GM12878 (cell line): ENCODE measurements at regions not wholly inside any gene's neighbourhood (a gene's known extent, or its start where the extent isn't known, plus 50 kb on each side); places are given as distances from the start of the nearest gene placed in this dataset.

ENCODE experiments used
- ATAC-seq: fragments of 200-7000 bp; cut with Tn5 transposase; 3 replicates; pipeline ENCODE4 v1.9.1; 2020; ENCODE audit warnings: mild to moderate bottlenecking, moderate library complexity
- BruUV-seq: library from RNA; stranded (reverse); fragments of 400-500 nt; replicated peaks from 2 replicates; lab custom pipeline; 2021; lab: Mats Ljungman, UMichigan
- CTCF ChIA-PET: fragments of 300-600 bp; sonication (Branson Sonifier 250); formaldehyde crosslinking; extraction: SDS; loops from one replicate; lab custom pipeline; 2021; ENCODE audit warnings: inconsistent platforms; lab: Yijun Ruan, JAX
- POLR2A ChIA-PET: fragments of 350-600 bp; formaldehyde crosslinking; extraction: SDS; loops from one replicate; lab custom pipeline; 2021; ENCODE audit warnings: inconsistent platforms; lab: Charles Lee
- RAD21 ChIA-PET: fragments of 300-600 bp; sonication (Branson Sonifier 250); formaldehyde crosslinking; loops from one replicate; lab custom pipeline; 2023; ENCODE audit warnings: antibody characterized with exemption; ENCODE audit not compliant: unreplicated experiment; lab: Charles Lee
- SMC1A ChIA-PET: fragments of 300-600 bp; sonication (Branson Sonifier 250); formaldehyde crosslinking; loops from one replicate; lab custom pipeline; 2023; ENCODE audit not compliant: unreplicated experiment, uncharacterized antibody; lab: Charles Lee
- DNase-seq: peaks from one replicate; pipeline ENCODE4 v3.0.0-alpha.2; 2011; ENCODE audit warnings: low read depth, low spot score
- FAIRE-seq: peaks from 3 replicates; lab custom pipeline; 2011; peaks lifted over from hg19 to GRCh38; lab: Jason Lieb, UNC
- H2AFZ ChIP-seq: 2 replicates; pipeline ENCODE4 v1.6.0; 2011; ENCODE audit warnings: low read depth, low read length, control low read depth; ENCODE audit not compliant: control insufficient read depth
- H3K27ac ChIP-seq: 2 replicates; pipeline ENCODE4 v1.5.1; 2011; ENCODE audit warnings: control low read depth; ENCODE audit not compliant: control insufficient read depth, insufficient read depth
- H3K27me3 ChIP-seq, 2 experiments: replicated peaks in 1 of 2; 2 replicates each; pipeline versions ENCODE4 v1.6.0 to v1.6.1; 2011; ENCODE audit warnings: low read length in 1 of 2; ENCODE audit not compliant: control insufficient read depth in 2 of 2, insufficient read depth in 2 of 2
- H3K36me3 ChIP-seq, 2 experiments: 2 replicates each; pipeline ENCODE4 v1.5.1; 2011; ENCODE audit warnings: low read length in 1 of 2; ENCODE audit not compliant: control insufficient read depth in 2 of 2, insufficient read depth in 2 of 2
- H3K4me1 ChIP-seq: 2 replicates; pipeline ENCODE4 v1.6.1; 2011; ENCODE audit warnings: mild to moderate bottlenecking, low read length, moderate library complexity, mixed read lengths; ENCODE audit not compliant: control insufficient read depth, insufficient read depth
- H3K4me2 ChIP-seq: 2 replicates; pipeline ENCODE4 v1.6.0; 2011; ENCODE audit warnings: control low read depth; ENCODE audit not compliant: control insufficient read depth, insufficient read depth
- H3K4me3 ChIP-seq: fragments of 200-600 bp; sonication (generic); 2 replicates; pipeline ENCODE4 v1.5.1; 2016
- H3K79me2 ChIP-seq: 2 replicates; pipeline ENCODE4 v1.6.0; 2011; ENCODE audit warnings: low read length; ENCODE audit not compliant: control insufficient read depth, insufficient read depth
- H3K9ac ChIP-seq: 2 replicates; pipeline ENCODE4 v1.8.0; 2011; ENCODE audit warnings: low read length, control low read depth, mixed read lengths; ENCODE audit not compliant: control insufficient read depth, insufficient read depth
- H3K9me3 ChIP-seq: replicated peaks from 3 replicates; pipeline ENCODE4 v1.5.1; 2011; ENCODE audit warnings: mild to moderate bottlenecking, low read length; ENCODE audit not compliant: control insufficient read depth, insufficient read depth
- H4K20me1 ChIP-seq: 2 replicates; pipeline ENCODE4 v1.6.0; 2011; ENCODE audit not compliant: control insufficient read depth, insufficient read depth
- BHLHE40 ChIP-seq, 2 experiments: fragments of 450-650 bp in 1 of 2; IDR thresholded peaks; 2 replicates each; pipeline ENCODE4 v1.6.1; 2011 to 2017; ENCODE audit warnings: low read depth in 2 of 2, borderline replicate concordance in 1 of 2, improper control_type of control experiment in 1 of 2, low read length in 1 of 2, mild to moderate bottlenecking in 1 of 2
- BRCA1 ChIP-seq: IDR thresholded peaks from 2 replicates; pipeline ENCODE4 v1.6.1; 2011; ENCODE audit warnings: low read depth, low read length, improper control_type of control experiment
- FOXM1 ChIP-seq: IDR thresholded peaks from 2 replicates; pipeline ENCODE4 v1.6.1; 2012; ENCODE audit warnings: low read depth, mild to moderate bottlenecking, inconsistent platforms, low read length, moderate library complexity
- GATAD2B ChIP-seq: fragments of 450-650 bp; conservative IDR thresholded peaks from 2 replicates; pipeline ENCODE4 v1.6.1; 2017; ENCODE audit warnings: low read depth, mild to moderate bottlenecking, moderate library complexity
- KLF5 ChIP-seq: fragments of 450-650 bp; IDR thresholded peaks from 2 replicates; pipeline ENCODE4 v1.6.1; 2014; ENCODE audit warnings: mild to moderate bottlenecking; ENCODE audit not compliant: partially characterized antibody
- MEF2B ChIP-seq: fragments of 450-650 bp; IDR thresholded peaks from 2 replicates; pipeline ENCODE4 v1.6.1; 2018; ENCODE audit warnings: mild to moderate bottlenecking, moderate library complexity; ENCODE audit not compliant: partially characterized antibody, poor library complexity, severe bottlenecking
- NFXL1 ChIP-seq: fragments of 450-650 bp; IDR thresholded peaks from 2 replicates; pipeline ENCODE4 v1.6.1; 2017; ENCODE audit warnings: antibody characterized with exemption, mild to moderate bottlenecking, borderline replicate concordance
- NFYB ChIP-seq: IDR thresholded peaks from 2 replicates; pipeline ENCODE4 v1.6.1; 2011; ENCODE audit warnings: low read depth, mild to moderate bottlenecking, low read length, improper control_type of control experiment, moderate library complexity; ENCODE audit not compliant: insufficient read depth
- POLR2AphosphoS5 ChIP-seq: IDR thresholded peaks from 2 replicates; pipeline ENCODE4 v1.6.1; 2011; ENCODE audit warnings: mild to moderate bottlenecking, low read length, inconsistent platforms
- RB1 ChIP-seq: fragments of 450-650 bp; formaldehyde crosslinking; IDR thresholded peaks from 2 replicates; pipeline ENCODE4 v1.6.1; 2017; ENCODE audit warnings: mild to moderate bottlenecking, borderline replicate concordance
- RELA ChIP-seq: fragments of 450-650 bp; IDR thresholded peaks from 2 replicates; pipeline ENCODE4 v1.8.0; 2014; ENCODE audit warnings: borderline replicate concordance; ENCODE audit not compliant: partially characterized antibody
- YBX1 ChIP-seq: fragments of 450-650 bp; IDR thresholded peaks from 2 replicates; pipeline ENCODE4 v1.6.1; 2016; ENCODE audit warnings: antibody characterized with exemption
- ZNF274 ChIP-seq: IDR thresholded peaks from one replicate; pipeline ENCODE4 v1.8.0; 2011; ENCODE audit not compliant: insufficient read length, insufficient read depth
- ZNF384 ChIP-seq: IDR thresholded peaks from 2 replicates; pipeline ENCODE4 v1.6.1; 2012; ENCODE audit warnings: low read depth, mild to moderate bottlenecking, low read length, improper control_type of control experiment, borderline replicate concordance
- ZSCAN29 ChIP-seq: fragments of 450-650 bp; IDR thresholded peaks from 2 replicates; pipeline ENCODE4 v1.6.1; 2017; ENCODE audit warnings: mild to moderate bottlenecking, moderate library complexity
- WGBS: methylation state at CpG from one replicate; pipeline ENCODE4 v1.1.6; 2016; ENCODE audit warnings: low lambda C conversion rate; ENCODE audit not compliant: insufficient replicate concordance, insufficient coverage; ENCODE audit errors: missing lambda C conversion rate; 5-methylcytosine and 5-hydroxymethylcytosine counted together
- in situ Hi-C: fragments of 300-500 bp; cut with MboI; formaldehyde crosslinking; loops from 9 replicates; pipeline ENCODE4 v1.14.3; 2018; ENCODE audit warnings: mixed read lengths
- intact Hi-C: fragments of 100-400 bp; cut with micrococcal nuclease; formaldehyde crosslinking; loops from one replicate; pipeline ENCODE4 v1.14.2; 2022; ENCODE audit not compliant: unreplicated experiment
- TF ChIP-seq, protein P1 (sequence below): IDR thresholded peaks from 2 replicates; pipeline ENCODE4 v1.6.1; 2011; ENCODE audit warnings: low read depth, mild to moderate bottlenecking, low read length, moderate library complexity, borderline replicate concordance; ENCODE audit errors: extremely low read depth
- TF ChIP-seq, protein P2 (sequence below): fragments of 450-650 bp; IDR thresholded peaks from 2 replicates; pipeline ENCODE4 v1.6.1; 2017; ENCODE audit warnings: mild to moderate bottlenecking

DNA sequence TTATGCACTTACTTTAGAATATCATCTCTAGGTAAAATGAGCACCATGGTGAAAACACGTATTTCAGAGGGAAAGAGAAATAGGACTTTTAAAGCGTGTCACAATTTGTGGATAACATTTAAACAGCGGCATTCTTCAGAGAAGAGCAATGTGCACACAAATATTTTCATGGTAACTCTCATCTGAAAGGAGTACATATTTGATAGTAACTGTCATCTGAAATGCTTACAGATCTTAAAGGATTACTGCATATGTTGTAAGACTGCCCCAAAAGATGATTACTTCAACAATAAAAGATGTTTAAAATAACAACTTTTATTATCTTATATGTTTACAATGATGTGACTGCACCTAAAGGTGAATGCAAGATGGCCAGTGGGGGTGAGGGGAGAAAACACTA is 408.8 kb downstream of the PLA2G4A start:
- no peak overlapping the region for H3K27ac ChIP-seq
- TF ChIP-seq ZNF274 (no peak), GATAD2B (no peak), NFYB (no peak), ZSCAN29 (no peak), MEF2B (no peak), POLR2AphosphoS5 (no peak), KLF5 (no peak), RELA (no peak), ZNF384 (no peak)
- TF ChIP-seq, protein P1, sequence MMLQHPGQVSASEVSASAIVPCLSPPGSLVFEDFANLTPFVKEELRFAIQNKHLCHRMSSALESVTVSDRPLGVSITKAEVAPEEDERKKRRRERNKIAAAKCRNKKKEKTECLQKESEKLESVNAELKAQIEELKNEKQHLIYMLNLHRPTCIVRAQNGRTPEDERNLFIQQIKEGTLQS: no peak
- no peaks in the 10 kb centered on the region for H3K9me3 ChIP-seq
- H4K20me1 ChIP-seq: no peaks in the 10 kb centered on the region
- in situ Hi-C loops (no loop called here), intact Hi-C loops (no loop called here)
- no peak overlapping the region for H3K9ac ChIP-seq
- H3K36me3 ChIP-seq: no peaks in the 10 kb centered on the region
- ChIA-PET RAD21 (no interaction called here), POLR2A (no interaction called here), SMC1A (no interaction called here), CTCF (no interaction called here)
- FAIRE-seq: no peak
- 46% methylated on average over 3 of the region's 3 CpGs for WGBS
- no peak for DNase-seq
- no peak overlapping the region for H3K4me3 ChIP-seq
- no peaks in the 10 kb centered on the region for H3K27me3 ChIP-seq
- no peaks in the 10 kb centered on the region for H3K4me1 ChIP-seq
- no peak overlapping the region for H2AFZ ChIP-seq
- no peak overlapping the region for H3K4me2 ChIP-seq
- H3K79me2 ChIP-seq: no peaks in the 10 kb centered on the region
- no peak for ATAC-seq
- BruUV-seq: no TSS peak

DNA sequence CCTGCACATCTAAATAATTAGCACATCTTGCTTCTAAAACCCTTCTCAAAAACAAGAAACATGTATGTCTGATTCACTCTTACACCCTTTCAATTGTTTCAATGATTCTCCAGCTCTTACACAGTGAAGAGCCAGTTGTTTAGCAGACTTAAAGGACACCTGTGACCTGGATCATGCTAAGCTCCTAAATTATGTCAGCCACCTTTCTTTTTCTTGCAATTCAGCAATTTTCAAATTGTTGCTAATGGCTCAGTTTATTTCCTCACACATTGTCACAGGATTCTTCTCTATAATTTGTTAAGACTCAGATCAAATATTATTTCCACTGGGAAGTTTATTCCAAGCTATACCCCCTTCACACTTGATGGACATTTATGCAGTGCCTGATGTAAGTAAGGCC is 413.2 kb downstream of the PLA2G4A start:
- Histone ChIP-seq H3K9me3 (no peaks in the 10 kb centered on the region), H3K79me2 (no peaks in the 10 kb centered on the region), H3K36me3 (no peaks in the 10 kb centered on the region), H2AFZ (no peak overlapping the region), H4K20me1 (no peaks in the 10 kb centered on the region), H3K4me3 (no peak overlapping the region), H3K27me3 (no peaks in the 10 kb centered on the region), H3K4me1 (no peaks in the 10 kb centered on the region), H3K27ac (no peak overlapping the region), H3K4me2 (no peak overlapping the region), H3K9ac (no peak overlapping the region)
- FAIRE-seq (no peak), DNase-seq (no peak), ATAC-seq (no peak)
- CTCF ChIA-PET: no interaction called here
- RAD21 ChIA-PET: no interaction called here
- in situ Hi-C loops: no loop called here
- POLR2A ChIA-PET: no interaction called here
- SMC1A ChIA-PET: no interaction called here
- BruUV-seq: no TSS peak
- intact Hi-C loops: no loop called here
- TF ChIP-seq NFXL1: no peak
- TF ChIP-seq RB1: no peak
- TF ChIP-seq YBX1: no peak
- TF ChIP-seq, protein P2, sequence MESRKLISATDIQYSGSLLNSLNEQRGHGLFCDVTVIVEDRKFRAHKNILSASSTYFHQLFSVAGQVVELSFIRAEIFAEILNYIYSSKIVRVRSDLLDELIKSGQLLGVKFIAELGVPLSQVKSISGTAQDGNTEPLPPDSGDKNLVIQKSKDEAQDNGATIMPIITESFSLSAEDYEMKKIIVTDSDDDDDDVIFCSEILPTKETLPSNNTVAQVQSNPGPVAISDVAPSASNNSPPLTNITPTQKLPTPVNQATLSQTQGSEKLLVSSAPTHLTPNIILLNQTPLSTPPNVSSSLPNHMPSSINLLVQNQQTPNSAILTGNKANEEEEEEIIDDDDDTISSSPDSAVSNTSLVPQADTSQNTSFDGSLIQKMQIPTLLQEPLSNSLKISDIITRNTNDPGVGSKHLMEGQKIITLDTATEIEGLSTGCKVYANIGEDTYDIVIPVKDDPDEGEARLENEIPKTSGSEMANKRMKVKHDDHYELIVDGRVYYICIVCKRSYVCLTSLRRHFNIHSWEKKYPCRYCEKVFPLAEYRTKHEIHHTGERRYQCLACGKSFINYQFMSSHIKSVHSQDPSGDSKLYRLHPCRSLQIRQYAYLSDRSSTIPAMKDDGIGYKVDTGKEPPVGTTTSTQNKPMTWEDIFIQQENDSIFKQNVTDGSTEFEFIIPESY: no peak
- no peak for TF ChIP-seq BRCA1
- no peak for TF ChIP-seq BHLHE40 (IDR thresholded peaks at IDR 0.05; ENCODE audit: borderline replicate concordance in 1 of 2, low read depth in 2 of 2, low read length in 1 of 2)
- TF ChIP-seq FOXM1: no peak
